HepG2 (cell line): ENCODE measurements at regions not wholly inside any gene's neighbourhood (a gene's known extent, or its start where the extent isn't known, plus 50 kb on each side); places are given as distances from the start of the nearest gene placed in this dataset.

Experiments used
- GABPB1 ChIP-seq: IDR thresholded peaks from 2 replicates; pipeline ENCODE4 v1.6.1; 2016; ENCODE audit warnings: mild to moderate bottlenecking, missing genetic modification reagents, moderate library complexity, missing compliant biosample characterization
- ZNF251 ChIP-seq: sonication (generic); formaldehyde crosslinking; IDR thresholded peaks from 2 replicates; pipeline ENCODE4 v1.9.0; 2021; ENCODE audit warnings: mild to moderate bottlenecking, missing genetic modification reagents
- ZNF274 ChIP-seq: sonication (generic); formaldehyde crosslinking; IDR thresholded peaks from 2 replicates; pipeline ENCODE4 v1.5.1; 2020; ENCODE audit warnings: mild to moderate bottlenecking, missing genetic modification reagents
- ZNF577 ChIP-seq: sonication (generic); formaldehyde crosslinking; IDR thresholded peaks from 2 replicates; pipeline ENCODE4 v1.4.0; 2020; ENCODE audit warnings: mild to moderate bottlenecking, low read depth, missing genetic modification reagents, borderline replicate concordance
- ZNF761 ChIP-seq: sonication (generic); formaldehyde crosslinking; conservative IDR thresholded peaks from 2 replicates; pipeline ENCODE4 v1.4.0; 2020; ENCODE audit warnings: mild to moderate bottlenecking, missing genetic modification reagents
- TF ChIP-seq, protein P1 (sequence below): IDR thresholded peaks from 2 replicates; pipeline ENCODE4 v1.6.1; 2016; ENCODE audit warnings: low read depth, missing genetic modification reagents, missing compliant biosample characterization
- TF ChIP-seq, protein P2 (sequence below): IDR thresholded peaks from 2 replicates; pipeline ENCODE4 v1.6.1; 2016; ENCODE audit warnings: missing biosample characterization, missing genetic modification reagents, low read depth
- TF ChIP-seq, protein P3 (sequence below): conservative IDR thresholded peaks from 2 replicates; pipeline ENCODE4 v1.6.1; 2018; ENCODE audit warnings: missing genetic modification reagents
- TF ChIP-seq, protein P4 (sequence below): sonication (generic); formaldehyde crosslinking; IDR thresholded peaks from 2 replicates; pipeline ENCODE4 v1.5.0; 2020; ENCODE audit warnings: mild to moderate bottlenecking, missing genetic modification reagents
- TF ChIP-seq, protein P5 (sequence below): sonication (generic); formaldehyde crosslinking; IDR thresholded peaks from 2 replicates; pipeline ENCODE4 v1.9.0; 2021; ENCODE audit warnings: mild to moderate bottlenecking, missing genetic modification reagents

DNA sequence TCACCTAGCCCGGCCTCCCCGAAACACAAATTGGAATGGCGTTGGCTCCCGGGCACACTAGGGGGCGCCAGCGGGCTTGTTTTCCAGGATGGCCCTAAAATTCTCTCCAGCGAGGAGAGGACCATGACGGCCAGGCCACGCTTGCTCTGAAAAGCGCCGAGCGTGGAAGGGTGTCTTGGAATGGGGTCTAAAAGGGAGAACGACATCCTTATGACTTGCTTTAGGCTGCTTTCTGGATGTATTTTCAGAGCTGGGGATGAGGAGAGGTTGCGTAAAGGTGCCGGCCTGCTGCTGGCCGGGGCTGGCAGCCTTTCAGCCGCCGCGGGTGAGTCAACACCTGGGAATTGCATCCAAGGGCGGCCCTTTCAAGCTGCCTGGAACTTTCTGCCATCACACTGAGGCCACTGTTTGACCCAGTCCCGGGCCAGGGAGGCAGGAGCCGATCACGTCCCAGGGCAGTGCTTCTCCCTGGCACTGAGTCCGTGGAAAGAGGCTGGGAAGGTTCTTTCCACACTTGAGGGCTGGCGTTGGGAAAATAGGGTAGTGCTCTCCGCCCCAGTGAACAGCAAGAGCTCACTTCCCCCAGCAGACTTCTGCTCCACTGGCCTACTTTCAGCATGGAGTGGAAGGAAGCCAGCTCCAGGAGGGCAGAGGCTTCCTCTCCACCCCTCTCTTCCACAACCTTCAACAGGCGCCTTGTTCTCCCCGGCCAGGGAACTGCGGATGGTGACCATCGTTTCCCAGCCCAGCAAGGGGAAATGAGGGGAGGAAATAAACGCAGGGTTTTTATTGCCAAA is 216.2 kb downstream of the TTC8 start (continued):
- TF ChIP-seq, protein P1, sequence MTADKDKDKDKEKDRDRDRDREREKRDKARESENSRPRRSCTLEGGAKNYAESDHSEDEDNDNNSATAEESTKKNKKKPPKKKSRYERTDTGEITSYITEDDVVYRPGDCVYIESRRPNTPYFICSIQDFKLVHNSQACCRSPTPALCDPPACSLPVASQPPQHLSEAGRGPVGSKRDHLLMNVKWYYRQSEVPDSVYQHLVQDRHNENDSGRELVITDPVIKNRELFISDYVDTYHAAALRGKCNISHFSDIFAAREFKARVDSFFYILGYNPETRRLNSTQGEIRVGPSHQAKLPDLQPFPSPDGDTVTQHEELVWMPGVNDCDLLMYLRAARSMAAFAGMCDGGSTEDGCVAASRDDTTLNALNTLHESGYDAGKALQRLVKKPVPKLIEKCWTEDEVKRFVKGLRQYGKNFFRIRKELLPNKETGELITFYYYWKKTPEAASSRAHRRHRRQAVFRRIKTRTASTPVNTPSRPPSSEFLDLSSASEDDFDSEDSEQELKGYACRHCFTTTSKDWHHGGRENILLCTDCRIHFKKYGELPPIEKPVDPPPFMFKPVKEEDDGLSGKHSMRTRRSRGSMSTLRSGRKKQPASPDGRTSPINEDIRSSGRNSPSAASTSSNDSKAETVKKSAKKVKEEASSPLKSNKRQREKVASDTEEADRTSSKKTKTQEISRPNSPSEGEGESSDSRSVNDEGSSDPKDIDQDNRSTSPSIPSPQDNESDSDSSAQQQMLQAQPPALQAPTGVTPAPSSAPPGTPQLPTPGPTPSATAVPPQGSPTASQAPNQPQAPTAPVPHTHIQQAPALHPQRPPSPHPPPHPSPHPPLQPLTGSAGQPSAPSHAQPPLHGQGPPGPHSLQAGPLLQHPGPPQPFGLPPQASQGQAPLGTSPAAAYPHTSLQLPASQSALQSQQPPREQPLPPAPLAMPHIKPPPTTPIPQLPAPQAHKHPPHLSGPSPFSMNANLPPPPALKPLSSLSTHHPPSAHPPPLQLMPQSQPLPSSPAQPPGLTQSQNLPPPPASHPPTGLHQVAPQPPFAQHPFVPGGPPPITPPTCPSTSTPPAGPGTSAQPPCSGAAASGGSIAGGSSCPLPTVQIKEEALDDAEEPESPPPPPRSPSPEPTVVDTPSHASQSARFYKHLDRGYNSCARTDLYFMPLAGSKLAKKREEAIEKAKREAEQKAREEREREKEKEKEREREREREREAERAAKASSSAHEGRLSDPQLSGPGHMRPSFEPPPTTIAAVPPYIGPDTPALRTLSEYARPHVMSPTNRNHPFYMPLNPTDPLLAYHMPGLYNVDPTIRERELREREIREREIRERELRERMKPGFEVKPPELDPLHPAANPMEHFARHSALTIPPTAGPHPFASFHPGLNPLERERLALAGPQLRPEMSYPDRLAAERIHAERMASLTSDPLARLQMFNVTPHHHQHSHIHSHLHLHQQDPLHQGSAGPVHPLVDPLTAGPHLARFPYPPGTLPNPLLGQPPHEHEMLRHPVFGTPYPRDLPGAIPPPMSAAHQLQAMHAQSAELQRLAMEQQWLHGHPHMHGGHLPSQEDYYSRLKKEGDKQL (CRISPR knock-in tag), result peak; percentile 76; the same call in 1 of the 2 replicates
- peak; percentile 67 for TF ChIP-seq GABPB1 (CRISPR knock-in tag)
- peak; percentile 66 for TF ChIP-seq ZNF274
- TF ChIP-seq, protein P2, sequence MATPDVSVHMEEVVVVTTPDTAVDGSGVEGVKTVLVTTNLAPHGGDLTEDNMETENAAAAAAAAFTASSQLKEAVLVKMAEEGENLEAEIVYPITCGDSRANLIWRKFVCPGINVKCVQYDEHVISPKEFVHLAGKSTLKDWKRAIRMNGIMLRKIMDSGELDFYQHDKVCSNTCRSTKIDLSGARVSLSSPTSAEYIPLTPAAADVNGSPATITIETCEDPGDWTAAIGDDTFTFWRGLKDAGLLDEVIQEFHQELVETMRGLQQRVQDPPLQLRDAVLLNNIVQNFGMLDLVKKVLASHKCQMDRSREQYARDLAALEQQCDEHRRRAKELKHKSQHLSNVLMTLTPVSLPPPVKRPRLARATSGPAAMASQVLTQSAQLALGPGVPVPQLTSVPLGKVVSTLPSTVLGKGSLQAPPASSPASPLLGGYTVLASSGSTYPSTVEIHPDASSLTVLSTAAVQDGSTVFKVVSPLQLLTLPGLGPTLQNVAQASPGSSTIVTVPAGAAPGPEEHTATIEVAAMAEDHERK (CRISPR knock-in tag), result no peak
- TF ChIP-seq, protein P3, sequence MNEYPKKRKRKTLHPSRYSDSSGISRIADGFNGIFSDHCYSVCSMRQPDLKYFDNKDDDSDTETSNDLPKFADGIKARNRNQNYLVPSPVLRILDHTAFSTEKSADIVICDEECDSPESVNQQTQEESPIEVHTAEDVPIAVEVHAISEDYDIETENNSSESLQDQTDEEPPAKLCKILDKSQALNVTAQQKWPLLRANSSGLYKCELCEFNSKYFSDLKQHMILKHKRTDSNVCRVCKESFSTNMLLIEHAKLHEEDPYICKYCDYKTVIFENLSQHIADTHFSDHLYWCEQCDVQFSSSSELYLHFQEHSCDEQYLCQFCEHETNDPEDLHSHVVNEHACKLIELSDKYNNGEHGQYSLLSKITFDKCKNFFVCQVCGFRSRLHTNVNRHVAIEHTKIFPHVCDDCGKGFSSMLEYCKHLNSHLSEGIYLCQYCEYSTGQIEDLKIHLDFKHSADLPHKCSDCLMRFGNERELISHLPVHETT (CRISPR knock-in tag), result peak; percentile 76
- no peak for TF ChIP-seq ZNF577 (CRISPR knock-in tag)
- TF ChIP-seq ZNF761 (CRISPR knock-in tag), result no peak
- no peak for TF ChIP-seq ZNF251
- TF ChIP-seq, protein P4, sequence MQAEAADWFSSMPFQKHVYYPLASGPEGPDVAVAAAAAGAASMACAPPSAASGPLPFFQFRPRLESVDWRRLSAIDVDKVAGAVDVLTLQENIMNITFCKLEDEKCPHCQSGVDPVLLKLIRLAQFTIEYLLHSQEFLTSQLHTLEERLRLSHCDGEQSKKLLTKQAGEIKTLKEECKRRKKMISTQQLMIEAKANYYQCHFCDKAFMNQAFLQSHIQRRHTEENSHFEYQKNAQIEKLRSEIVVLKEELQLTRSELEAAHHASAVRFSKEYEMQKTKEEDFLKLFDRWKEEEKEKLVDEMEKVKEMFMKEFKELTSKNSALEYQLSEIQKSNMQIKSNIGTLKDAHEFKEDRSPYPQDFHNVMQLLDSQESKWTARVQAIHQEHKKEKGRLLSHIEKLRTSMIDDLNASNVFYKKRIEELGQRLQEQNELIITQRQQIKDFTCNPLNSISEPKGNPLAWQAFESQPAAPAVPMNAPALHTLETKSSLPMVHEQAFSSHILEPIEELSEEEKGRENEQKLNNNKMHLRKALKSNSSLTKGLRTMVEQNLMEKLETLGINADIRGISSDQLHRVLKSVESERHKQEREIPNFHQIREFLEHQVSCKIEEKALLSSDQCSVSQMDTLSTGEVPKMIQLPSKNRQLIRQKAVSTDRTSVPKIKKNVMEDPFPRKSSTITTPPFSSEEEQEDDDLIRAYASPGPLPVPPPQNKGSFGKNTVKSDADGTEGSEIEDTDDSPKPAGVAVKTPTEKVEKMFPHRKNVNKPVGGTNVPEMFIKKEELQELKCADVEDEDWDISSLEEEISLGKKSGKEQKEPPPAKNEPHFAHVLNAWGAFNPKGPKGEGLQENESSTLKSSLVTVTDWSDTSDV, result 0 out of 2 replicates have a peak, but pooled peaks have one; percentile 68
- TF ChIP-seq, protein P5, sequence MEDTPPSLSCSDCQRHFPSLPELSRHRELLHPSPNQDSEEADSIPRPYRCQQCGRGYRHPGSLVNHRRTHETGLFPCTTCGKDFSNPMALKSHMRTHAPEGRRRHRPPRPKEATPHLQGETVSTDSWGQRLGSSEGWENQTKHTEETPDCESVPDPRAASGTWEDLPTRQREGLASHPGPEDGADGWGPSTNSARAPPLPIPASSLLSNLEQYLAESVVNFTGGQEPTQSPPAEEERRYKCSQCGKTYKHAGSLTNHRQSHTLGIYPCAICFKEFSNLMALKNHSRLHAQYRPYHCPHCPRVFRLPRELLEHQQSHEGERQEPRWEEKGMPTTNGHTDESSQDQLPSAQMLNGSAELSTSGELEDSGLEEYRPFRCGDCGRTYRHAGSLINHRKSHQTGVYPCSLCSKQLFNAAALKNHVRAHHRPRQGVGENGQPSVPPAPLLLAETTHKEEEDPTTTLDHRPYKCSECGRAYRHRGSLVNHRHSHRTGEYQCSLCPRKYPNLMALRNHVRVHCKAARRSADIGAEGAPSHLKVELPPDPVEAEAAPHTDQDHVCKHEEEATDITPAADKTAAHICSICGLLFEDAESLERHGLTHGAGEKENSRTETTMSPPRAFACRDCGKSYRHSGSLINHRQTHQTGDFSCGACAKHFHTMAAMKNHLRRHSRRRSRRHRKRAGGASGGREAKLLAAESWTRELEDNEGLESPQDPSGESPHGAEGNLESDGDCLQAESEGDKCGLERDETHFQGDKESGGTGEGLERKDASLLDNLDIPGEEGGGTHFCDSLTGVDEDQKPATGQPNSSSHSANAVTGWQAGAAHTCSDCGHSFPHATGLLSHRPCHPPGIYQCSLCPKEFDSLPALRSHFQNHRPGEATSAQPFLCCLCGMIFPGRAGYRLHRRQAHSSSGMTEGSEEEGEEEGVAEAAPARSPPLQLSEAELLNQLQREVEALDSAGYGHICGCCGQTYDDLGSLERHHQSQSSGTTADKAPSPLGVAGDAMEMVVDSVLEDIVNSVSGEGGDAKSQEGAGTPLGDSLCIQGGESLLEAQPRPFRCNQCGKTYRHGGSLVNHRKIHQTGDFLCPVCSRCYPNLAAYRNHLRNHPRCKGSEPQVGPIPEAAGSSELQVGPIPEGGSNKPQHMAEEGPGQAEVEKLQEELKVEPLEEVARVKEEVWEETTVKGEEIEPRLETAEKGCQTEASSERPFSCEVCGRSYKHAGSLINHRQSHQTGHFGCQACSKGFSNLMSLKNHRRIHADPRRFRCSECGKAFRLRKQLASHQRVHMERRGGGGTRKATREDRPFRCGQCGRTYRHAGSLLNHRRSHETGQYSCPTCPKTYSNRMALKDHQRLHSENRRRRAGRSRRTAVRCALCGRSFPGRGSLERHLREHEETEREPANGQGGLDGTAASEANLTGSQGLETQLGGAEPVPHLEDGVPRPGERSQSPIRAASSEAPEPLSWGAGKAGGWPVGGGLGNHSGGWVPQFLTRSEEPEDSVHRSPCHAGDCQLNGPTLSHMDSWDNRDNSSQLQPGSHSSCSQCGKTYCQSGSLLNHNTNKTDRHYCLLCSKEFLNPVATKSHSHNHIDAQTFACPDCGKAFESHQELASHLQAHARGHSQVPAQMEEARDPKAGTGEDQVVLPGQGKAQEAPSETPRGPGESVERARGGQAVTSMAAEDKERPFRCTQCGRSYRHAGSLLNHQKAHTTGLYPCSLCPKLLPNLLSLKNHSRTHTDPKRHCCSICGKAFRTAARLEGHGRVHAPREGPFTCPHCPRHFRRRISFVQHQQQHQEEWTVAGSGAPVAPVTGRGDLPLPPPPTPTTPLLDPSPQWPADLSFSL, result no peak
